IPS-18c (cell line): ENCODE measurements at regions not wholly inside any gene's neighbourhood (a gene's known extent, or its start where the extent isn't known, plus 50 kb on each side); places are given as distances from the start of the nearest gene placed in this dataset.
A peak's percentile ranks its signal among the peaks of the same experiment; 100 is the strongest.
"Not testable (repeated sequence)": the region's sequence is repeated elsewhere in the genome, so short reads cannot be mapped to it uniquely, and the experiment has no call there.

Source experiments
- H3K4me3 ChIP-seq: 2 replicates; pipeline ENCODE4 v1.7.0; 2013; ENCODE audit warnings: low read depth, mild to moderate bottlenecking, low read length, moderate library complexity; ENCODE audit not compliant: insufficient read depth
- H3K9me3 ChIP-seq: one replicate; pipeline ENCODE4 v1.6.1; 2013; ENCODE audit warnings: mild to moderate bottlenecking, low read length, moderate library complexity; ENCODE audit not compliant: control insufficient read depth, insufficient read depth

DNA sequence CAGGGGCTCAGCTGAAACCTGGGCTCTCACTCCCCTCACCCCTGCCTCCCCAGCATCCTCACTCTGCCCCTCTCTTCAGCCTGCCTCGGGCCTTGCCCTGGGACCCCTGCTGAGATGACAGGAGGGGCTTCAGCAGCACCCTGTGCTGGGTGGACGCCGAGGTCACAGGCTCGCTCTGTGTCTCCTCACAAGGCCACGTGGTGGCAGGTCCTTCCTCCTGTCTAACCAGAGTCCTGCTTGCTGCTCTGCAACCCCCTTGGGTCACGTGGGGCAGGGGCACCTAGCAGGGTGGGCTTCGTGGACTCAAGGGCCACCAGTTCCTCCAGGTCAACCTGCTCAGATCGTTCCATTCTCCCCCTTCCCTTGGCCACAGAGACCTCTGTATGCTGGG lies 90.4 kb downstream of the TMEM121 start:
- Histone ChIP-seq H3K9me3 (peaks cover 25% of the 10 kb centered on the region), H3K4me3 (peak overlapping the region; percentile 26; the same call in 1 of the 2 replicates)

- H3K9me3 ChIP-seq = peaks cover 25% of the 10 kb centered on the region
- H3K4me3 ChIP-seq = peak overlapping the region; percentile 26; the same call in 1 of the 2 replicates
Measured at GRCh38 chr14:105617201-105617777, 90.9 kb downstream of the TMEM121 start.

DNA sequence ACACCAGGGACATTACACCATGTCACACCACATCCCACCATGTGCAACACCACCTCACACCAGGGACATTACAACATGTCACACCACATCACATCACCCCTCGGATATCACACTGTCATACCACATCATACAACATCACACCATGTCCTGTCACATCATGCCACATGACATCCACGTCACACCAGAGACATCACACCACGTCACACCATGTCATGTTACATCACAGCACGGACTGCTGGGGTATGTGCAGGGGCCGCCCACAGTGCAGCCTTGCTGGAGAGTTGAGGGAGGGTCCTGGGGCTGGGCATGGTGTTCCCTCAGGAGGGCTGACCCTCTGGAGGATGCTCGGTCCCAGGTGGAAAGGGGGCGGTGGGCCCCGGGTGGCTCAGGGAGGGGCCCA lies 91.4 kb downstream of the TMEM121 start:
- Histone ChIP-seq H3K4me3 (0 out of 2 replicates have a peak overlapping the region, but pooled peaks have one; percentile 26), H3K9me3 (peaks cover 28% of the 10 kb centered on the region)

GRCh38 chr14:105619324-105619723 lies 92.9 kb downstream of the TMEM121 start:
- not testable (repeated sequence) for H3K4me3 ChIP-seq
- peaks cover 31% of the 10 kb centered on the region for H3K9me3 ChIP-seq

- peaks cover 33% of the 10 kb centered on the region for H3K9me3 ChIP-seq
- H3K4me3 ChIP-seq = not testable (repeated sequence)
Measured at GRCh38 chr14:105620178-105620864, 93.9 kb downstream of the TMEM121 start.

- not testable (repeated sequence) for H3K4me3 ChIP-seq
- H3K9me3 ChIP-seq = peaks cover 36% of the 10 kb centered on the region
Measured at GRCh38 chr14:105620865-105621471, 94.6 kb downstream of the TMEM121 start.

DNA sequence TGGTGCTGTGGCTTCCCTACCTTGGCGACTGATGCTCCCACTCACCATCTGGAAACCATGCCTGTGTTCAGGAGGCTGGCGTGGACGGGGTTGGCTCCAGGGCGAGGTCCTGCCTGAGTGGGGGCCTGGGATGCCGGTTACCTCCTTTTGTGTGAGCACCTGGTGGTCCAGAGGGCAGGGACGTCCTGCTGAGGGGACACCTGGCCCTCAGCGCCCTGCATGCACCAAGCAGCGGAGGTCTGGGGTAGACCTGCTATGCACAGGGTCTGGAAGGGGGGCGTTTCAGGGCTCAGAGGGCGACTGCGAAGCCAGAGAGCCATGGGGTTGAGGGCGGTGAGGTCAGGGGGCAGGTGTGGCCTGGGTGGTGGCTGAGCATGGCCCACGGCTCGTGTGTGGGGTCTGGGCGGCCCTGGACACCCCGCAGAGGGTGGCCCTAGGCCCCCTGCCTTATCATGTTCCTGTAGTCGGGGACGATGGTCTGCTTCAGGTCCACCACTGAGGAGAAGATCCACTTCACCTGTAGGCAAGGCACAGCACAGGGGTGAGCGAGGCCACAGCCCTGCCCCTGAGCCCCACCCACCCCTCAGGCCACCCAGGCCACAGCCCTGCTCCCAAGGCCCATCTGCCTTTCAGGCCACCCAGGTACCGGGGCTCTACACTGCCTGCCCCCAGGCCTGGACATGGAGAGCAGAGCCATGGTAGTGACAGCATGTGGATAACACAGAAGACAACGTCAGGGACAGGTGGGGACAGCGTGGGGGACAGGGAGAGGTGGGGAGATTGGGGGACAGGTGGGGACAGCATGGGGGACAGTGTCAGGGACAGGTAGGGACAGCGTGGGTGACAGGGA lies 95.3 kb downstream of the TMEM121 start:
- peaks cover 31% of the 10 kb centered on the region for H3K9me3 ChIP-seq
- 0 out of 2 replicates have a peak overlapping the region, but pooled peaks have one; percentile 0 for H3K4me3 ChIP-seq

- Histone ChIP-seq H3K4me3 (0 out of 2 replicates have a peak overlapping the region, but pooled peaks have one; percentile 0), H3K9me3 (peaks cover 23% of the 10 kb centered on the region)
Measured at GRCh38 chr14:105622329-105622955, 96.1 kb downstream of the TMEM121 start.

GRCh38 chr14:105623178-105623577 lies 96.8 kb downstream of the TMEM121 start:
- not testable (repeated sequence) for H3K4me3 ChIP-seq
- peaks cover 23% of the 10 kb centered on the region for H3K9me3 ChIP-seq

- H3K4me3 ChIP-seq = not testable (repeated sequence)
- peaks cover 23% of the 10 kb centered on the region for H3K9me3 ChIP-seq
Measured at GRCh38 chr14:105624346-105624745, 98.0 kb downstream of the TMEM121 start.

DNA sequence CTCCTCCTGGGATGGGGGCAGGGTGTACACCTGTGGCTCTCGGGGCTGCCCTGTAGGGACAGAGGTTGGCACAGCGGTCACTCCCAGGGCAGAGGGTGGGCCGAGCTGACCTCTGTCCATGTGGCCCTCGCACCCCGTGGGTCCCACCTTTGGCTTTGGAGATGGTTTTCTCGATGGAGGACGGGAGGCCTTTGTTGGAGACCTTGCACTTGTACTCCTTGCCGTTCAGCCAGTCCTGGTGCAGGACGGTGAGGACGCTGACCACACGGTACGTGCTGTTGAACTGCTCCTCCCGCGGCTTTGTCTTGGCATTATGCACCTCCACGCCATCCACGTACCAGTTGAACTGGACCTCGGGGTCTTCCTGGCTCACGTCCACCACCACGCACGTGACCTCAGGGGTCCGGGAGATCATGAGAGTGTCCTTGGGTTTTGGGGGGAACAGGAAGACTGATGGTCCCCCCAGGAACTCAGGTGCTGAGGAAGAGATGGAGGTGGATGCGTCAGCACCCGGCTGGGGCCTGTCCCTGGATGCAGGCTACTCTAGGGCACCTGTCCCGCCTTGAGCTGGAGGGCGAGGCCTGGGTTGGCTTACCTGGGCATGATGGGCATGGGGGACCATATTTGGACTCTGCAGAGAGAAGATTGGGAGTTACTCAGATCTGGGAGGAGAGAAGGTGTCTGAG lies 98.5 kb downstream of the TMEM121 start:
- peaks cover 29% of the 10 kb centered on the region for H3K9me3 ChIP-seq
- not testable (repeated sequence) for H3K4me3 ChIP-seq

- peaks cover 29% of the 10 kb centered on the region for H3K9me3 ChIP-seq
- not testable (repeated sequence) for H3K4me3 ChIP-seq
Measured at GRCh38 chr14:105625448-105625847, 99.1 kb downstream of the TMEM121 start.

DNA sequence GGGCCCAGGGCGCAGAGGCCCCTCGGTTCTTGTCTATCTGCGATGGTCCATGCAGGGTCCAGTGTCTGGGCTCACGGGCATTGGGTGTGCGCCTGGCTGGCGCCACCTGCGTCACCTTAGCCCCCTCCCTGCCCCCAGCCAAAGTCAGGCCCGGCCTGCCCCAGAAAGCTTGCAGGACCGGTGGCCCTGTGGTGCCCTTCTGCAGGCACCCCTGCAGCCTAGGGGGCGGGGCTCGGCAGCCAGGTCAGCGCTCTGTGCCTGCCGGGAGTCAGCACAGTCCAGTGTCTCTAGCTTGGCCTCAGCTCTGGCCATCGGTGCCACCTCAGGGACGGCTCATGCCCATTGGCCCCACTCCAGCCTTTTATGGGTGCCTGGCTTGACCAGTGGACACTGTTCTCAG lies 99.7 kb downstream of the TMEM121 start:
- not testable (repeated sequence) for H3K4me3 ChIP-seq
- H3K9me3 ChIP-seq = peaks cover 35% of the 10 kb centered on the region

- H3K9me3 ChIP-seq = peaks cover 33% of the 10 kb centered on the region
- not testable (repeated sequence) for H3K4me3 ChIP-seq
Measured at GRCh38 chr14:105626651-105627050, 100.3 kb downstream of the TMEM121 start.

DNA sequence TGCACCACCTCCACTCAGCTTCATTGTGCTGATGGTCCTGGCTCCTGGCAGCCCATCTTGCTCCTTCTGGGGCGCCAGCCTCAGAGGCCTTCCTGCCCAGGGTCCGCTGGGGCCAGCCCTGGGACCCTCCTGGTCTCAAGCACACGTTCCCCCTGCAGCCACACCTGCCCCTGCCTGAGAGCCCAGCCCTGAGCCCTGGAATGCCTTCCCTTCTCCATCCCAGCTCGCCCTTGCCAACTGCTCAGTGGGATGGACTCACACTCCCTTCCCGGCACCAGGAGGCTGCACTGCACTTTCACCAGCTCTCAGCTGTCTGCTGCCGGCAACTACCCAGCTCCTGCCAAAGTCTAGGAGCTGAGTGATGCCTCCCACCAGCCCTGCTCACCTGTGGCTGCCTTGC lies 100.9 kb downstream of the TMEM121 start:
- H3K4me3 ChIP-seq = not testable (repeated sequence)
- H3K9me3 ChIP-seq = peaks cover 35% of the 10 kb centered on the region

DNA sequence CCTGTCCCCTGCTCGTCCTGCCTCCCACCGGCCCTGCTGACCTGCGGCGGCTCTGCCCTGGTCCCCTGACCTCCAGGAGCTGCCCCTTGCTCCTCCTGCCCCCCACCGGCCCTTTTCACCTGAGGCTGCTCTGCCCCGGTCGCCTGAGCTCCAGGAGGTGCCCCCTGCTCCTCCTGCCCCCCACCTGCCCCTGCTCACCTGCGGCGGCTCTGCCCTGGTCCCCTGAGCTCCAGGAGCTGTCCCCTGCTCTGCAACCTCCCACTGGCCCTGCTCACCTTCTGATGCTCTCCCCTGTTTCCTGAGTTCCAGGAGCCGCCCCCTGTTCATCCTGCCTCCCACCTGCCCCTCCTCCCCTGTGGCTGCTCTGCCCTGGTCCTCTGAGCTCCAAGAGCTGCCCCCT lies 101.3 kb downstream of the TMEM121 start:
- H3K4me3 ChIP-seq = no peak overlapping the region
- H3K9me3 ChIP-seq = peaks cover 34% of the 10 kb centered on the region
